H1 (cell line): ENCODE measurements at regions not wholly inside any gene's neighbourhood (a gene's known extent, or its start where the extent isn't known, plus 50 kb on each side); places are given as distances from the start of the nearest gene placed in this dataset.

Experiments used
- CTCF ChIA-PET: fragments of 300-600 bp; sonication (Branson Sonifier 250); formaldehyde crosslinking; loops from one replicate; lab custom pipeline; 2021; ENCODE audit not compliant: partially characterized antibody; lab: Charles Lee
- POLR2A ChIA-PET: fragments of 300-600 bp; sonication (Branson Sonifier 250); formaldehyde crosslinking; loops from one replicate; lab custom pipeline; 2021; ENCODE audit warnings: inconsistent platforms; ENCODE audit not compliant: partially characterized antibody; lab: Charles Lee
- DNase-seq, 2 experiments: peaks; one replicate each; pipeline versions ENCODE4 v3.0.0 to v3.0.0-alpha.2; 2010 to 2022; ENCODE audit warnings: low spot score in 2 of 2, low read depth in 1 of 2, mixed read lengths in 1 of 2
- FAIRE-seq: peaks from 2 replicates; lab custom pipeline; 2011; peaks lifted over from hg19 to GRCh38; lab: Jason Lieb, UNC
- H2AFZ ChIP-seq: 2 replicates; pipeline ENCODE4 v1.8.1; 2012; ENCODE audit warnings: low read length, inconsistent platforms
- H2AK5ac ChIP-seq: 2 replicates; pipeline ENCODE4 v1.6.1; 2013; ENCODE audit warnings: low read depth, low read length
- H2BK120ac ChIP-seq: replicated peaks from 2 replicates; pipeline ENCODE3; 2013; ENCODE audit warnings: low read depth, low read length, inconsistent platforms
- H2BK12ac ChIP-seq: 2 replicates; pipeline ENCODE4 v1.6.1; 2013; ENCODE audit warnings: low read depth, low read length
- H2BK15ac ChIP-seq: 2 replicates; pipeline ENCODE4 v1.6.1; 2013; ENCODE audit warnings: low read length
- H2BK20ac ChIP-seq: 2 replicates; pipeline ENCODE4 v1.6.1; 2013; ENCODE audit warnings: low read length
- H2BK5ac ChIP-seq: 2 replicates; pipeline ENCODE4 v1.6.1; 2013; ENCODE audit warnings: low read depth, low read length
- H3K14ac ChIP-seq: 2 replicates; pipeline ENCODE4 v1.6.1; 2013; ENCODE audit warnings: inconsistent platforms; ENCODE audit not compliant: insufficient read length
- H3K18ac ChIP-seq: 2 replicates; pipeline ENCODE4 v1.6.1; 2013; ENCODE audit warnings: low read length; ENCODE audit errors: extremely low read depth
- H3K23ac ChIP-seq: 2 replicates; pipeline ENCODE4 v1.6.1; 2013; ENCODE audit warnings: inconsistent platforms; ENCODE audit not compliant: insufficient read length
- H3K23me2 ChIP-seq: 2 replicates; pipeline ENCODE4 v1.6.1; 2013; ENCODE audit warnings: low read depth, low read length
- H3K27ac ChIP-seq: 2 replicates; pipeline ENCODE4 v1.6.1; 2011; ENCODE audit warnings: low read depth, low read length, inconsistent platforms
- H3K27me3 ChIP-seq, 4 experiments: replicated peaks in 1 of 4; 1 replicate in 1 of 4; 2 replicates in 3 of 4; pipeline versions ENCODE4 v1.6.1 to v1.8.1; 2011 to 2013; ENCODE audit warnings: low read length in 3 of 4, mild to moderate bottlenecking in 3 of 4, inconsistent platforms in 2 of 4, mixed read lengths in 2 of 4, moderate library complexity in 1 of 4; ENCODE audit not compliant: control insufficient read depth in 3 of 4, insufficient read depth in 3 of 4; ENCODE audit errors: extremely low read depth in 1 of 4
- H3K36me3 ChIP-seq, 4 experiments: 2 replicates each; pipeline versions ENCODE4 v1.6.1 to v1.8.1; 2011 to 2013; ENCODE audit warnings: mild to moderate bottlenecking in 4 of 4, low read length in 3 of 4, moderate library complexity in 2 of 4, control low read depth in 1 of 4, inconsistent platforms in 1 of 4; ENCODE audit not compliant: insufficient read depth in 4 of 4, control insufficient read depth in 2 of 4
- H3K4ac ChIP-seq: replicated peaks from 2 replicates; pipeline ENCODE3; 2013; ENCODE audit warnings: low read length, low read depth, mixed read lengths, inconsistent platforms; ENCODE audit not compliant: insufficient read length
- H3K4me1 ChIP-seq, 4 experiments: replicated peaks in 1 of 4; 1 replicate in 1 of 4; 2 replicates in 3 of 4; pipeline versions ENCODE4 v1.6.1 to v1.8.1; 2011 to 2013; ENCODE audit warnings: low read length in 3 of 4, inconsistent platforms in 2 of 4, mixed read lengths in 1 of 4; ENCODE audit not compliant: insufficient read depth in 4 of 4, control insufficient read depth in 3 of 4
- H3K4me2 ChIP-seq, 2 experiments: 2 replicates each; pipeline versions ENCODE4 v1.6.1 to v1.8.1; 2011 to 2013; ENCODE audit warnings: low read depth in 2 of 2, low read length in 2 of 2, control low read depth in 1 of 2, inconsistent platforms in 1 of 2, mild to moderate bottlenecking in 1 of 2; ENCODE audit not compliant: insufficient read depth in 1 of 2
- H3K4me3 ChIP-seq, 4 experiments: fragments of 200-600, 300-600 bp in 1 of 4; sonication (generic), shearing (Covaris generic), sonication (Bioruptor Twin) in 1 of 4; 2 replicates each; pipeline versions ENCODE4 v1.5.1 to v1.8.1; 2011 to 2016; ENCODE audit warnings: low read length in 4 of 4, low read depth in 3 of 4, control low read depth in 2 of 4, inconsistent platforms in 2 of 4, mild to moderate bottlenecking in 2 of 4, mixed read lengths in 1 of 4, moderate library complexity in 1 of 4; ENCODE audit not compliant: insufficient read depth in 2 of 4; ENCODE audit errors: extremely low read depth in 1 of 4
- H3K56ac ChIP-seq: replicated peaks from 2 replicates; pipeline ENCODE3; 2013; ENCODE audit warnings: low read depth, mild to moderate bottlenecking, mixed read lengths, low read length, inconsistent platforms; ENCODE audit not compliant: insufficient read length
- H3K79me1 ChIP-seq: 2 replicates; pipeline ENCODE4 v1.6.1; 2013; ENCODE audit warnings: low read depth, low read length, control low read depth
- H3K79me2 ChIP-seq, 2 experiments: 2 replicates each; pipeline versions ENCODE4 v1.6.1 to v1.8.1; 2012 to 2013; ENCODE audit warnings: low read length in 2 of 2, mild to moderate bottlenecking in 2 of 2, inconsistent platforms in 1 of 2; ENCODE audit not compliant: insufficient read depth in 2 of 2, control insufficient read depth in 1 of 2
- H3K9ac ChIP-seq, 4 experiments: replicated peaks in 1 of 4; 1 replicate in 1 of 4; 2 replicates in 3 of 4; pipeline versions ENCODE4 v1.6.1 to v1.8.1; 2011 to 2013; ENCODE audit warnings: low read depth in 3 of 4, low read length in 3 of 4, control low read depth in 2 of 4, mild to moderate bottlenecking in 2 of 4, moderate library complexity in 2 of 4, inconsistent platforms in 1 of 4; ENCODE audit errors: extremely low read depth in 1 of 4
- H3K9me3 ChIP-seq, 2 experiments: 2 replicates each; pipeline versions ENCODE4 v1.6.1 to v1.8.1; 2012 to 2013; ENCODE audit warnings: mild to moderate bottlenecking in 2 of 2, moderate library complexity in 2 of 2, control low read depth in 1 of 2, inconsistent platforms in 1 of 2, low read depth in 1 of 2, low read length in 1 of 2, mixed read lengths in 1 of 2; ENCODE audit not compliant: insufficient read depth in 2 of 2
- H4K20me1 ChIP-seq, 2 experiments: replicated peaks in 1 of 2; 2 replicates each; pipeline versions ENCODE3 to v1.8.1; 2011 to 2013; ENCODE audit warnings: inconsistent platforms in 2 of 2, low read length in 2 of 2, mild to moderate bottlenecking in 1 of 2; ENCODE audit not compliant: insufficient read depth in 2 of 2, control insufficient read depth in 1 of 2
- H4K5ac ChIP-seq: 2 replicates; pipeline ENCODE4 v1.6.1; 2013; ENCODE audit warnings: low read length, low read depth, mixed read lengths, inconsistent platforms; ENCODE audit not compliant: insufficient read length
- H4K8ac ChIP-seq: 2 replicates; pipeline ENCODE4 v1.8.0; 2013; ENCODE audit warnings: mild to moderate bottlenecking, moderate library complexity, low read length, inconsistent platforms; ENCODE audit not compliant: insufficient read depth; ENCODE audit errors: extremely low read depth
- H4K91ac ChIP-seq: replicated peaks from 2 replicates; pipeline ENCODE3; 2013; ENCODE audit warnings: low read length, mixed read lengths, inconsistent platforms; ENCODE audit not compliant: insufficient read length
- JUND ChIP-seq: IDR thresholded peaks from 2 replicates; pipeline ENCODE4 v1.6.1; 2011; ENCODE audit warnings: mild to moderate bottlenecking, improper control_type of control experiment, low read length
- SP4 ChIP-seq: IDR thresholded peaks from 2 replicates; pipeline ENCODE4 v1.6.1; 2012; ENCODE audit warnings: low read length, inconsistent platforms
- WGBS, 2 experiments: shearing (Covaris generic) in 1 of 2; methylation state at CpG; one replicate each; pipeline versions ENCODE4 v1.1.6 to v1.1.7; 2013 to 2015; ENCODE audit warnings: low lambda C conversion rate in 2 of 2, mixed read lengths in 2 of 2, inconsistent platforms in 1 of 2, low coverage in 1 of 2, missing lambda C conversion rate in 1 of 2; ENCODE audit not compliant: insufficient replicate concordance in 2 of 2, insufficient coverage in 1 of 2, insufficient read length in 1 of 2; ENCODE audit errors: extremely low coverage in 1 of 2, missing lambda C conversion rate in 1 of 2; 5-methylcytosine and 5-hydroxymethylcytosine counted together

DNA sequence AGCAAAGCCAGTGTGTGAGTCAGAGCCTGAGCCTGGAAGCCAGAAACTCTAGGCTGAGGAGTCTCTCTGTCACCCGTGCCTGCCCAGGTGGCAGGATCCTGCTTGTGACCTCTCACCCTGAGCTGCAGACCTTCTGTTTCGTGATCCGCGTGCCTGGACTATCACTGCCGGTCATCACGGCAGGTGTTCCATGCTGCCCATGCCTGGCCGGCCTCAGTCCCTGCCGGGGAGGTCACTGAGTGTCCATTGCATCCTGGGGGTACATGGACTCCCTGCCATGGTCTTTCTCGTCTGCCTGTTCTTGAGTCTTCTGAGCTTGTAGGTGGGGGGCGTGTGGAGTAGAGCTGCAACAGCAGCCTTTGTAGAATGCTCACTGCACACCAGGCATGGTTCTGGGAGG is 1032.4 kb downstream of the TBC1D22A start:
- CTCF ChIA-PET = interaction anchor here (0.6 to 1.5 kb wide), 8 partner anchors 11 to 468 kb away, joined by 3 to 6 read pairs (median 3); no protein-coding TSS in a partner anchor
- Histone ChIP-seq H3K18ac (no peak overlapping the region), H3K4me1 (no peaks in the 10 kb centered on the region), H3K27ac (no peak overlapping the region), H3K4ac (no peak overlapping the region), H2BK12ac (no peak overlapping the region), H3K79me1 (no peaks in the 10 kb centered on the region), H3K14ac (no peak overlapping the region), H3K56ac (no peak overlapping the region), H3K23ac (no peak overlapping the region), H3K27me3 (no peaks in the 10 kb centered on the region), H3K4me3 (no peak overlapping the region), H2BK15ac (no peak overlapping the region), H2BK20ac (no peak overlapping the region), H4K20me1 (no peaks in the 10 kb centered on the region), H4K91ac (no peak overlapping the region), H2BK120ac (no peak overlapping the region), H3K9ac (no peak overlapping the region), H3K36me3 (no peaks in the 10 kb centered on the region), H2AK5ac (no peak overlapping the region), H2BK5ac (no peak overlapping the region), H4K5ac (no peak overlapping the region), H2AFZ (no peak overlapping the region), H3K23me2 (no peaks in the 10 kb centered on the region), H4K8ac (no peak overlapping the region; the same call in 1 of the 2 replicates), H3K4me2 (no peak overlapping the region), H3K9me3 (no peaks in the 10 kb centered on the region), H3K79me2 (no peaks in the 10 kb centered on the region)
- no peak for DNase-seq
- no peak for FAIRE-seq
- WGBS, 2 experiments = 83% methylated on average over 10 of the region's 10 CpGs; no CpG with 5 or more reads in 1 of the 2 experiments
- POLR2A ChIA-PET = no interaction called here
- TF ChIP-seq SP4 = no peak
- TF ChIP-seq JUND = no peak
